ENCODE measurements at regions not wholly inside any gene's neighbourhood (a gene's known extent, or its start where the extent isn't known, plus 50 kb on each side); places are given as distances from the start of the nearest gene placed in this dataset.

- no peak for DNase-seq
These were observed 135.6 kb upstream of the SMIM21 start for GRCh38 chr18:75563150-75563549.

- DNase-seq: no peak
These were observed 134.7 kb upstream of the SMIM21 start for GRCh38 chr18:75562216-75562615.

- peak in 1 of 3 experiments; percentile 35 for DNase-seq
These were observed 131.3 kb upstream of the SMIM21 start for GRCh38 chr18:75558790-75559189.

- DNase-seq: no peak
These were observed 129.3 kb upstream of the SMIM21 start for GRCh38 chr18:75556841-75557240.

- DNase-seq: no peak
These were observed 127.2 kb upstream of the SMIM21 start for GRCh38 chr18:75554644-75555185.

GRCh38 chr18:75554176-75554575 lies 126.7 kb upstream of the SMIM21 start:
- DNase-seq: peak in 2 of 3 experiments; percentile 9 to 34

GRCh38 chr18:75553021-75553420 lies 125.5 kb upstream of the SMIM21 start:
- DNase-seq: no peak

- DNase-seq: no peak
These were observed 123.6 kb upstream of the SMIM21 start for GRCh38 chr18:75551071-75551470.

- peak; percentile 10 to 77 (median 46) for DNase-seq
These were observed 120.9 kb upstream of the SMIM21 start for GRCh38 chr18:75548353-75548905.

GRCh38 chr18:75546964-75547363 lies 119.5 kb upstream of the SMIM21 start:
- DNase-seq: no peak

GRCh38 chr18:75545189-75545588 lies 117.7 kb upstream of the SMIM21 start:
- DNase-seq: no peak

- peak in 2 of 3 experiments; percentile 54 to 89 for DNase-seq
These were observed 117.0 kb upstream of the SMIM21 start for GRCh38 chr18:75544496-75544895.

- DNase-seq: peak in 1 of 3 experiments; percentile 42
These were observed 116.6 kb upstream of the SMIM21 start for GRCh38 chr18:75544051-75544481.

- no peak for DNase-seq
These were observed 111.2 kb upstream of the SMIM21 start for GRCh38 chr18:75538727-75539126.

GRCh38 chr18:75533950-75534349 lies 106.4 kb upstream of the SMIM21 start:
- no peak for DNase-seq

GRCh38 chr18:75533209-75533608 lies 105.7 kb upstream of the SMIM21 start:
- no peak for DNase-seq

GRCh38 chr18:75531851-75532459 lies 104.5 kb upstream of the SMIM21 start:
- no peak for DNase-seq

GRCh38 chr18:75531212-75531850 lies 103.8 kb upstream of the SMIM21 start:
- DNase-seq: no peak

- DNase-seq: no peak
These were observed 103.2 kb upstream of the SMIM21 start for GRCh38 chr18:75530566-75531211.

GRCh38 chr18:75530118-75530517 lies 102.6 kb upstream of the SMIM21 start:
- no peak for DNase-seq

GRCh38 chr18:75529394-75529793 lies 101.9 kb upstream of the SMIM21 start:
- no peak for DNase-seq

GRCh38 chr18:75527848-75528685 lies 100.6 kb upstream of the SMIM21 start:
- no peak for DNase-seq

- no peak for DNase-seq
These were observed 98.5 kb upstream of the SMIM21 start for GRCh38 chr18:75526038-75526437.

Measured in NCI-H1417 (cell line).